ENCODE measurements at regions not wholly inside any gene's neighbourhood (a gene's known extent, or its start where the extent isn't known, plus 50 kb on each side); places are given as distances from the start of the nearest gene placed in this dataset.

- H3K4me1 ChIP-seq = no peaks in the 10 kb centered on the region
- no peak overlapping the region for H3K4me3 ChIP-seq
- H3K9ac ChIP-seq = no peak overlapping the region
- no peaks in the 10 kb centered on the region for H3K36me3 ChIP-seq
- H3K27ac ChIP-seq = no peak overlapping the region
- no peaks in the 10 kb centered on the region for H3K27me3 ChIP-seq
- H3K9me3 ChIP-seq = no peaks in the 10 kb centered on the region
- no peaks in the 10 kb centered on the region for H4K20me1 ChIP-seq
- TF ChIP-seq Cebpa-rat (IDR thresholded peaks at IDR 0.05) = no peak
- H3K4me2 ChIP-seq = no peak overlapping the region
Observed at GRCh38 chr11:93073508-93074280, 104.2 kb downstream of the MTNR1B start.

DNA sequence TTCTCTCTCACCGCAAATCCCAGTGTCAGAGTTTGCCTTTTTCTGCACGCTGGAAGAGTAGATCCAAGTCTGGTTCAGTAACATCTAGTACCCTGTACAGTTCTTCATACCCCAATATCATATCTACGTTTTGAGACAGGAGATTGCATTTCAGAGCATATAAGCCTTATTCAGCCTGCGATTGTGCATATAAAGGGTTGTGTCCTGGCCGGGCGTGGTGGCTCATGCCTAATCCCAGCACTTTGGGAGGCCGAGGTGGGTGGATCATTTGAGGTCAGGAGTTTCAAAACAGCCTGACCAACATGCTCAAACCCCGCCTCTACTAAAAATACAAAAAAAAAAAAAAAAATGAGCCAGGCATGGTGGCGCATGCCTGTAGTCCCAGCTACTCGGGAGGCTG is 104.9 kb downstream of the MTNR1B start:
- H3K27ac ChIP-seq = no peak overlapping the region

GRCh38 chr11:93075782-93076181 is 106.3 kb downstream of the MTNR1B start:
- Histone ChIP-seq H3K36me3 (no peaks in the 10 kb centered on the region), H3K4me1 (no peaks in the 10 kb centered on the region), H3K27me3 (no peaks in the 10 kb centered on the region), H3K9ac (no peak overlapping the region), H4K20me1 (no peaks in the 10 kb centered on the region), H3K4me2 (no peak overlapping the region), H3K9me3 (no peaks in the 10 kb centered on the region), H3K27ac (no peak overlapping the region), H3K4me3 (no peak overlapping the region)
- TF ChIP-seq Cebpa-rat (IDR thresholded peaks at IDR 0.05) = no peak

More for the DNA sequence above, 104.9 kb downstream of the MTNR1B start:
- H3K4me2 ChIP-seq = no peak overlapping the region
- TF ChIP-seq Cebpa-rat (IDR thresholded peaks at IDR 0.05) = no peak
- H3K36me3 ChIP-seq = no peaks in the 10 kb centered on the region
- H3K4me3 ChIP-seq = no peak overlapping the region
- no peaks in the 10 kb centered on the region for H3K9me3 ChIP-seq
- H3K9ac ChIP-seq = no peak overlapping the region
- no peaks in the 10 kb centered on the region for H3K4me1 ChIP-seq
- no peaks in the 10 kb centered on the region for H3K27me3 ChIP-seq
- no peaks in the 10 kb centered on the region for H4K20me1 ChIP-seq

- H3K27ac ChIP-seq = no peak overlapping the region
- no peaks in the 10 kb centered on the region for H3K27me3 ChIP-seq
- no peaks in the 10 kb centered on the region for H3K9me3 ChIP-seq
- no peaks in the 10 kb centered on the region for H3K36me3 ChIP-seq
- H3K4me3 ChIP-seq = no peak overlapping the region
- no peaks in the 10 kb centered on the region for H3K4me1 ChIP-seq
- TF ChIP-seq Cebpa-rat (IDR thresholded peaks at IDR 0.05) = no peak
- no peak overlapping the region for H3K4me2 ChIP-seq
- no peaks in the 10 kb centered on the region for H4K20me1 ChIP-seq
- no peak overlapping the region for H3K9ac ChIP-seq
Observed at GRCh38 chr11:93080146-93080759, 110.8 kb downstream of the MTNR1B start.

DNA sequence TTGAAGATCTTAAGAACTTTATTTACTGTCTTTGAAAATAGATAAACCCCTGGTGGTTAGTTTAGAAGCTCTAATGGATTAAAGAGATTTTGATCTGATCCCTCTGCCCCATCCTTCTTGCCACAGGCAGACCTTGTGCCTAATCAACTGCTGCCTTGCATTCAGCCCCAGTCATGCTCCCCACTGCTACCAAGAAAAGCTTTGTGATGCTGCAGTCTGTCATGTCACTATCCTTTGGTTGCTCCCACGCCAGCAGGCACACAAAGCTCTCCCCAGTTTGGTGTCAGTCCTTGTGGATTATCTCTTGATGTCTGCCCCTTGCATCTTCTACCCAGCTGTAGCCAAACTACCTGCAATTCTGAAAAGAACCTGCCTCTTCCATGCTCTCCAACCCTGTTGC is 112.2 kb downstream of the MTNR1B start:
- Histone ChIP-seq H3K4me2 (no peak overlapping the region), H3K9me3 (no peaks in the 10 kb centered on the region), H4K20me1 (no peaks in the 10 kb centered on the region), H3K27me3 (no peaks in the 10 kb centered on the region), H3K36me3 (no peaks in the 10 kb centered on the region), H3K27ac (no peak overlapping the region), H3K4me3 (no peak overlapping the region), H3K4me1 (no peaks in the 10 kb centered on the region), H3K9ac (no peak overlapping the region)
- no peak for TF ChIP-seq Cebpa-rat (IDR thresholded peaks at IDR 0.05)

- H4K20me1 ChIP-seq = no peaks in the 10 kb centered on the region
- no peaks in the 10 kb centered on the region for H3K27me3 ChIP-seq
- peaks cover 3% of the 10 kb centered on the region; the same call in 1 of the 2 replicates for H3K4me1 ChIP-seq
- H3K36me3 ChIP-seq = no peaks in the 10 kb centered on the region
- no peak overlapping the region for H3K9ac ChIP-seq
- H3K4me3 ChIP-seq = no peak overlapping the region
- H3K4me2 ChIP-seq = no peak overlapping the region
- TF ChIP-seq Cebpa-rat (IDR thresholded peaks at IDR 0.05) = no peak
- H3K27ac ChIP-seq = no peak overlapping the region
- no peaks in the 10 kb centered on the region for H3K9me3 ChIP-seq
Observed at GRCh38 chr11:93082900-93083299, 113.4 kb downstream of the MTNR1B start.

GRCh38 chr11:93084727-93085505 is 112.9 kb downstream of the SLC36A4 start:
- H3K27me3 ChIP-seq = no peaks in the 10 kb centered on the region

DNA sequence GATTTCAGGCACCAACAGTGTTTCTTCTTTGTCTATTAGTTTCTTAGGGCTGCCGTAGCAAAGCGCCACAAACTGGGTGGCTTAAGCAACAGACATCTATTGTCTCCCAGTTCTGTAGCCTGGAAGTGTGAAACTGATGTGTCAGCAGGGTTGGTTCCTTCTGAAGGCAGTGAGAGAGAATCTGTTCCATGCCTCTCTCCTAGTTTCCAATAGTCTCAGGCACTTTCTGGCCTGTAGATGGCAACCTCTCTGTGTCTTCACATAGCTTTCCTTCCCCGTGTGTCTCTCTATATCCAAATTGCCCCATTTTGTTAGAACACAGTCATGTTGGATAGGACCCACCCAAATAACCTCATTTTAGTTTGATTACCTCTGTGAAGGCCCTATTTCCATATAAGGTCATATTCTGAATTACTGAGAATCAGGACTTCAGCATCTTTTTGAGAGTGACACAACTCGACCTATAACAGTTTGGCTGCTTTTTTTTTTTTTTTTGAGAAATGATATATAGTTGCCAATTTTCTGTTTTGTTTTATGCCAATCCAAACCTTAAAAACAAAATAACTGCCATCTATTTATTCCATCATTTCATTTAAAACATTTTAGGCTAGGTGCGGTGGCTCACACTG is 108.2 kb downstream of the SLC36A4 start:
- TF ChIP-seq Cebpa-rat (IDR thresholded peaks at IDR 0.05) = no peak
- Histone ChIP-seq H3K27ac (no peak overlapping the region), H3K9me3 (no peaks in the 10 kb centered on the region), H3K4me2 (no peak overlapping the region), H3K4me1 (peaks cover 3% of the 10 kb centered on the region; the same call in 1 of the 2 replicates), H3K36me3 (no peaks in the 10 kb centered on the region), H4K20me1 (no peaks in the 10 kb centered on the region), H3K4me3 (no peak overlapping the region), H3K27me3 (no peaks in the 10 kb centered on the region), H3K9ac (no peak overlapping the region)

More at GRCh38 chr11:93084727-93085505, 112.9 kb downstream of the SLC36A4 start:
- no peaks in the 10 kb centered on the region for H3K9me3 ChIP-seq
- no peak overlapping the region for H3K9ac ChIP-seq
- no peaks in the 10 kb centered on the region for H4K20me1 ChIP-seq
- no peak for TF ChIP-seq Cebpa-rat (IDR thresholded peaks at IDR 0.05)
- H3K36me3 ChIP-seq = no peaks in the 10 kb centered on the region
- no peak overlapping the region for H3K4me2 ChIP-seq
- peaks cover 3% of the 10 kb centered on the region; the same call in 1 of the 2 replicates for H3K4me1 ChIP-seq
- H3K27ac ChIP-seq = no peak overlapping the region
- H3K4me3 ChIP-seq = no peak overlapping the region
